OCI-LY1 (cell line): ENCODE measurements at regions not wholly inside any gene's neighbourhood (a gene's known extent, or its start where the extent isn't known, plus 50 kb on each side); places are given as distances from the start of the nearest gene placed in this dataset.

ENCODE experiments used
- H2AFZ ChIP-seq: fragments of 200-600 bp; sonication (generic), shearing (Covaris generic); 2 replicates; pipeline ENCODE4 v1.6.0; 2014; ENCODE audit warnings: antibody characterized with exemption, mild to moderate bottlenecking, low read length
- H3F3A ChIP-seq: fragments of 200-600 bp; sonication (generic), shearing (Covaris generic); 2 replicates; pipeline ENCODE4 v1.6.0; 2014; ENCODE audit warnings: mild to moderate bottlenecking, antibody characterized with exemption, low read length, moderate library complexity; ENCODE audit not compliant: insufficient read depth
- H3K27ac ChIP-seq: fragments of 200-600 bp; sonication (generic); 2 replicates; pipeline ENCODE4 v1.5.1; 2014; ENCODE audit warnings: low read length, mixed run types, mild to moderate bottlenecking, low read depth; ENCODE audit not compliant: poor library complexity, severe bottlenecking
- H3K27me3 ChIP-seq: fragments of 200-600 bp; sonication (generic); 2 replicates; pipeline ENCODE4 v1.6.0; 2014; ENCODE audit warnings: antibody characterized with exemption, mild to moderate bottlenecking, low read length, moderate library complexity; ENCODE audit not compliant: insufficient read depth
- H3K36me3 ChIP-seq: fragments of 200-600 bp; sonication (generic); 2 replicates; pipeline ENCODE4 v1.6.1; 2014; ENCODE audit warnings: mild to moderate bottlenecking, antibody characterized with exemption, low read length, moderate library complexity, mixed read lengths; ENCODE audit not compliant: insufficient read depth
- H3K4me1 ChIP-seq: fragments of 200-600 bp; sonication (generic); 2 replicates; pipeline ENCODE4 v1.5.1; 2014; ENCODE audit warnings: mild to moderate bottlenecking, low read length, moderate library complexity; ENCODE audit not compliant: insufficient read depth, severe bottlenecking
- H3K4me2 ChIP-seq: fragments of 200-600 bp; sonication (generic), shearing (Covaris generic); 2 replicates; pipeline ENCODE4 v1.6.1; 2014; ENCODE audit warnings: low read length
- H3K4me3 ChIP-seq: fragments of 200-600 bp; sonication (generic); 2 replicates; pipeline ENCODE4 v1.5.1; 2014; ENCODE audit warnings: low read length, low read depth, mild to moderate bottlenecking, mixed read lengths; ENCODE audit not compliant: poor library complexity, severe bottlenecking
- H3K79me2 ChIP-seq: fragments of 200-600 bp; shearing (Covaris generic); 2 replicates; pipeline ENCODE4 v1.6.1; 2016; ENCODE audit warnings: mixed run types, low read length, mixed read lengths; ENCODE audit not compliant: insufficient read depth
- H3K9ac ChIP-seq: fragments of 200-600 bp; sonication (generic), shearing (Covaris generic); 2 replicates; pipeline ENCODE4 v1.6.1; 2014; ENCODE audit warnings: mild to moderate bottlenecking, low read length, mixed read lengths
- H3K9me2 ChIP-seq: fragments of 200-600 bp; sonication (generic), shearing (Covaris generic); 2 replicates; pipeline ENCODE4 v1.6.1; 2014; ENCODE audit warnings: low read depth, mild to moderate bottlenecking, low read length, mixed read lengths
- H3K9me3 ChIP-seq: fragments of 200-600 bp; shearing (Covaris generic); 2 replicates; pipeline ENCODE4 v1.6.1; 2014; ENCODE audit warnings: low read length, mixed read lengths
- H4K20me1 ChIP-seq: fragments of 200-600 bp; sonication (generic), shearing (Covaris generic); 2 replicates; pipeline ENCODE4 v1.6.0; 2016; ENCODE audit warnings: mild to moderate bottlenecking, low read length; ENCODE audit not compliant: insufficient read depth
- EZH2 ChIP-seq: fragments of 200-600 bp; sonication (generic), shearing (Covaris generic); IDR thresholded peaks from 2 replicates; pipeline ENCODE4 v1.8.0; 2017; ENCODE audit warnings: borderline replicate concordance, mixed run types, mild to moderate bottlenecking, antibody characterized with exemption, low read length, moderate library complexity, mixed read lengths
- TF ChIP-seq, protein P1 (sequence below): fragments of 200-600 bp; sonication (generic), shearing (Covaris generic); IDR thresholded peaks from 2 replicates; pipeline ENCODE4 v1.5.1; 2017; ENCODE audit warnings: mild to moderate bottlenecking, antibody characterized with exemption, low read length, moderate library complexity, mixed read lengths

DNA sequence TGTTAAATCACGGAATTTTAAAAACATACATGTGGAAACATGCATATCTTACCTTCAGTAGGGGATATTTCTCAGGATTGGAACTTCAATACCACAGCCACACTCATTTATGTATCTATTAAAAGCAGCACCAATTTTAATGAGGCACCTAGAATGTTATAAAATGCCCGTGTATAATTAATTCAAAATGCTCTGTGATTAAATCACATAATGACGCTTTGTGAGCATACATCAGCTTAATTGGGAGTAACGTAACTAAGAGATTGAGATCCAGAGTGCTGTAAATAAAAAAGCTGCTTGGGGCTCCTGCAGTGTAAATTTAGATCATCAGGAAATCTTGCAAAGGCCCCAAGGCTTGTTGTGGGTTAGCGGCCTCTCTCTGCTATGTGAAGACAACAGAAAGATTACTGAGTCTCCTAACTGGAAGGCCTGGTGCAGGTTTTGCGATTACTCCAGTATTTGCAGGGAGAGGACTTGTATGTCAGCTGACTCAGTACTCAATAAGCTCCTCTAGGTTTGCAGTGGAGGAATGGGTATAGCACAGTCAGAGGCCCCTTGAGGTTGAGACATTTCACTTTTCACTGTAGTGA is 195.5 kb upstream of the PHYHIPL start:
- no peaks in the 10 kb centered on the region for H3K9me2 ChIP-seq
- no peaks in the 10 kb centered on the region for H3K79me2 ChIP-seq
- no peak overlapping the region for H2AFZ ChIP-seq
- H4K20me1 ChIP-seq = no peaks in the 10 kb centered on the region
- TF ChIP-seq, protein P1, sequence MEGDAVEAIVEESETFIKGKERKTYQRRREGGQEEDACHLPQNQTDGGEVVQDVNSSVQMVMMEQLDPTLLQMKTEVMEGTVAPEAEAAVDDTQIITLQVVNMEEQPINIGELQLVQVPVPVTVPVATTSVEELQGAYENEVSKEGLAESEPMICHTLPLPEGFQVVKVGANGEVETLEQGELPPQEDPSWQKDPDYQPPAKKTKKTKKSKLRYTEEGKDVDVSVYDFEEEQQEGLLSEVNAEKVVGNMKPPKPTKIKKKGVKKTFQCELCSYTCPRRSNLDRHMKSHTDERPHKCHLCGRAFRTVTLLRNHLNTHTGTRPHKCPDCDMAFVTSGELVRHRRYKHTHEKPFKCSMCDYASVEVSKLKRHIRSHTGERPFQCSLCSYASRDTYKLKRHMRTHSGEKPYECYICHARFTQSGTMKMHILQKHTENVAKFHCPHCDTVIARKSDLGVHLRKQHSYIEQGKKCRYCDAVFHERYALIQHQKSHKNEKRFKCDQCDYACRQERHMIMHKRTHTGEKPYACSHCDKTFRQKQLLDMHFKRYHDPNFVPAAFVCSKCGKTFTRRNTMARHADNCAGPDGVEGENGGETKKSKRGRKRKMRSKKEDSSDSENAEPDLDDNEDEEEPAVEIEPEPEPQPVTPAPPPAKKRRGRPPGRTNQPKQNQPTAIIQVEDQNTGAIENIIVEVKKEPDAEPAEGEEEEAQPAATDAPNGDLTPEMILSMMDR = no peak
- TF ChIP-seq EZH2 = no peak
- H3K4me1 ChIP-seq = no peaks in the 10 kb centered on the region
- H3F3A ChIP-seq = no peaks in the 10 kb centered on the region
- H3K9me3 ChIP-seq = no peaks in the 10 kb centered on the region
- no peaks in the 10 kb centered on the region for H3K27me3 ChIP-seq
- no peak overlapping the region for H3K4me2 ChIP-seq
- no peak overlapping the region for H3K4me3 ChIP-seq
- no peak overlapping the region for H3K27ac ChIP-seq
- no peak overlapping the region for H3K9ac ChIP-seq
- no peaks in the 10 kb centered on the region for H3K36me3 ChIP-seq

DNA sequence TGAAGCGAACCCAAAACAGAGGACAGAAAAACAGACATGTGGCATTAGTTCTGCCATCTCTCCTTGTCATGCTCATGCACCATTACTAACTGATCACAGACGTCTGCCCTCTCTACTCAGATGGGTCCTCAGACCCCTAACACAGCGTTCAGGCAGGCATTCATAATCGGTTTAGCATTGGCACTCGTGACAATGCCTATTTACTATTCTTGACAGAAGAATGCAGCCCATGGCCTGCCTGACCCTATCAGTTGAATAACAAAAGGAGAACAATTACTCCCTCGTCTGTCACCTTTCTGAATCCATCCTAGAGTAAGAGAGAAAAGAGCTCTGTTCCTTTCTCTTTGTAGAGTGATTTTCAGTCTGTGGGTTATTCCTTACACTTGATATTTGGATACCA is 194.6 kb upstream of the PHYHIPL start:
- Histone ChIP-seq H3K4me2 (no peak overlapping the region), H3K9me2 (no peaks in the 10 kb centered on the region)
- TF ChIP-seq, protein P1 = no peak
- TF ChIP-seq EZH2 = no peak

DNA sequence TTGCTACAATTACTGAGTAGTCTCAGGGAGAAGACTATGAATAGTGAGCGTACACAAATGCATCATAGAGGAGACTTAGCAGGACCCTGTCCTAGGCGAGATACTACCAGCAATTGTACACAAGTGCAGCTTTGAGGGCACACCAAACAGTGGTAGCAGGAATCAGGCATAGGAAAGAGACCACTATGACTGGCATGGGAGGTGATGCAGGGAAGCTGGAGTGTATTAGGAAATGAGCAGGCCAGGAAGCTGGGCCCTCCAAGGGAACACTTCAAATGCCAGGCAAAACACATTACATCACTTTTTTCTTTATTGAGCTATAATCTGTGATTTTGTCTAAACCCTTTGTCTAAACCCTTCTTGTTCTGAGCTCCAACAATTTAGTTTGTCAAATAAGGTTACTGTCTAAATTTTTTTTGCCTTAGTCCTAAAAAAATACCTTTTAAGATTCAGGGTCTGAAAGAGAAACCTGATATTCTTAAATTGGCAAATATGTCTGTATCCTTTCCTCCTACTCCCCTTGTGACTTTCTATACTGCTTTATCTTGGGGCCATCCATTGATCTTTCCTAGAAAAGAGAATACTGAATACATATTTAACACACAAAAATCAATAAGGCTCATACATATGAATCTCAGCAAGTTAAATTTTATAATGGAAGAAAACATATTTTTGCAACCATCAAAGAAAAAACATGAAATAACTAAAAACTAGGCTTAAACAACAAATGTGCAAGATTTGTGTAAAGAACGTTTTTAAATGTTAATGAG is 193.8 kb upstream of the PHYHIPL start:
- H3K79me2 ChIP-seq = no peaks in the 10 kb centered on the region
- no peaks in the 10 kb centered on the region for H3K9me2 ChIP-seq
- H3K27me3 ChIP-seq = no peaks in the 10 kb centered on the region
- no peaks in the 10 kb centered on the region for H3K9me3 ChIP-seq
- no peak overlapping the region for H3K4me3 ChIP-seq
- no peak for TF ChIP-seq EZH2
- no peaks in the 10 kb centered on the region for H3K36me3 ChIP-seq
- H4K20me1 ChIP-seq = no peaks in the 10 kb centered on the region
- no peaks in the 10 kb centered on the region for H3K4me1 ChIP-seq
- no peak overlapping the region for H3K27ac ChIP-seq
- no peaks in the 10 kb centered on the region for H3F3A ChIP-seq
- no peak overlapping the region for H3K4me2 ChIP-seq
- H2AFZ ChIP-seq = no peak overlapping the region
- H3K9ac ChIP-seq = no peak overlapping the region

More for the DNA sequence above, 194.6 kb upstream of the PHYHIPL start:
- no peaks in the 10 kb centered on the region for H3K9me3 ChIP-seq
- H3K4me1 ChIP-seq = no peaks in the 10 kb centered on the region
- H3K27ac ChIP-seq = no peak overlapping the region
- no peaks in the 10 kb centered on the region for H3F3A ChIP-seq
- no peaks in the 10 kb centered on the region for H3K27me3 ChIP-seq
- H3K9ac ChIP-seq = no peak overlapping the region
- H4K20me1 ChIP-seq = no peaks in the 10 kb centered on the region
- no peaks in the 10 kb centered on the region for H3K36me3 ChIP-seq
- no peak overlapping the region for H3K4me3 ChIP-seq
- no peaks in the 10 kb centered on the region for H3K79me2 ChIP-seq
- no peak overlapping the region for H2AFZ ChIP-seq
